ENCODE measurements at regions not wholly inside any gene's neighbourhood (a gene's known extent, or its start where the extent isn't known, plus 50 kb on each side); places are given as distances from the start of the nearest gene placed in this dataset.

DNA sequence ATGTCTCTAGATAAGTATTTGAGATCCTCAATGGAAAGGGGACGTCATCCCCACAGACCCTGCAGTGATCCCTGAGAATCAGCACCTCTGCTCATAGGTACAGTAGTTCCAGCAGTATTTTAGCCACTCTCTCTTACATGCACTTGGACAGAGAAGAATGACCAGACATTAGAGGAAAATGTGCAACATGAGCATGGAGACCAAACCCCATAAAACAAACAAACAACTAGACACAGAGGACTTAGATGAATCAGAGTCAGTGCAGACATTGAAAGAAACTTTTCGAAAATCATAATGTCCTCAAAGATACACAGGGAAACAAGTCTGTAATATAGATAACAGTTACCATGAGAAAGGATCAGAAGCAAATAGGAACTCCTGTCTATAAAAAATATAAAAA is 108.2 kb downstream of the LYPLAL1 start:
- TF ChIP-seq, protein P1, sequence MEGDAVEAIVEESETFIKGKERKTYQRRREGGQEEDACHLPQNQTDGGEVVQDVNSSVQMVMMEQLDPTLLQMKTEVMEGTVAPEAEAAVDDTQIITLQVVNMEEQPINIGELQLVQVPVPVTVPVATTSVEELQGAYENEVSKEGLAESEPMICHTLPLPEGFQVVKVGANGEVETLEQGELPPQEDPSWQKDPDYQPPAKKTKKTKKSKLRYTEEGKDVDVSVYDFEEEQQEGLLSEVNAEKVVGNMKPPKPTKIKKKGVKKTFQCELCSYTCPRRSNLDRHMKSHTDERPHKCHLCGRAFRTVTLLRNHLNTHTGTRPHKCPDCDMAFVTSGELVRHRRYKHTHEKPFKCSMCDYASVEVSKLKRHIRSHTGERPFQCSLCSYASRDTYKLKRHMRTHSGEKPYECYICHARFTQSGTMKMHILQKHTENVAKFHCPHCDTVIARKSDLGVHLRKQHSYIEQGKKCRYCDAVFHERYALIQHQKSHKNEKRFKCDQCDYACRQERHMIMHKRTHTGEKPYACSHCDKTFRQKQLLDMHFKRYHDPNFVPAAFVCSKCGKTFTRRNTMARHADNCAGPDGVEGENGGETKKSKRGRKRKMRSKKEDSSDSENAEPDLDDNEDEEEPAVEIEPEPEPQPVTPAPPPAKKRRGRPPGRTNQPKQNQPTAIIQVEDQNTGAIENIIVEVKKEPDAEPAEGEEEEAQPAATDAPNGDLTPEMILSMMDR (IDR thresholded peaks at IDR 0.05 in 4 of 5, conservative IDR thresholded peaks at IDR 0.05 in 1 of 5): no peak
- no peak for TF ChIP-seq POLR2A (IDR thresholded peaks at IDR 0.05)
